ENCODE measurements at regions not wholly inside any gene's neighbourhood (a gene's known extent, or its start where the extent isn't known, plus 50 kb on each side); places are given as distances from the start of the nearest gene placed in this dataset.

- TF ChIP-seq USF2 (IDR thresholded peaks at IDR 0.05; ENCODE audit: borderline replicate concordance, low read depth, low read length) (no peak), CTCF (IDR thresholded peaks at IDR 0.05) (no peak), SMC3 (IDR thresholded peaks at IDR 0.05; ENCODE audit: low read depth, low read length) (no peak), POLR2AphosphoS5 (IDR thresholded peaks at IDR 0.05; ENCODE audit: low read depth, low read length) (no peak), YY1 (IDR thresholded peaks at IDR 0.05; ENCODE audit: low read depth) (no peak), RAD21 (IDR thresholded peaks at IDR 0.05; ENCODE audit: low read length) (no peak), MXI1 (IDR thresholded peaks at IDR 0.05; ENCODE audit: low read depth, low read length) (no peak), REST (IDR thresholded peaks at IDR 0.05; ENCODE audit: low read depth, low read length) (no peak)
- TF ChIP-seq, protein P1, sequence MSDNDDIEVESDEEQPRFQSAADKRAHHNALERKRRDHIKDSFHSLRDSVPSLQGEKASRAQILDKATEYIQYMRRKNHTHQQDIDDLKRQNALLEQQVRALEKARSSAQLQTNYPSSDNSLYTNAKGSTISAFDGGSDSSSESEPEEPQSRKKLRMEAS (IDR thresholded peaks at IDR 0.05; ENCODE audit: low read depth): no peak
- TF ChIP-seq, protein P2, sequence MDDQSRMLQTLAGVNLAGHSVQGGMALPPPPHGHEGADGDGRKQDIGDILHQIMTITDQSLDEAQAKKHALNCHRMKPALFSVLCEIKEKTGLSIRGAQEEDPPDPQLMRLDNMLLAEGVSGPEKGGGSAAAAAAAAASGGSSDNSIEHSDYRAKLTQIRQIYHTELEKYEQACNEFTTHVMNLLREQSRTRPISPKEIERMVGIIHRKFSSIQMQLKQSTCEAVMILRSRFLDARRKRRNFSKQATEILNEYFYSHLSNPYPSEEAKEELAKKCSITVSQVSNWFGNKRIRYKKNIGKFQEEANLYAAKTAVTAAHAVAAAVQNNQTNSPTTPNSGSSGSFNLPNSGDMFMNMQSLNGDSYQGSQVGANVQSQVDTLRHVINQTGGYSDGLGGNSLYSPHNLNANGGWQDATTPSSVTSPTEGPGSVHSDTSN (IDR thresholded peaks at IDR 0.05): no peak
These were observed 263.0 kb upstream of the G2E3 start for GRCh38 chr14:30295980-30296379.

Measured in SK-N-SH (cell line).